ENCODE measurements at regions not wholly inside any gene's neighbourhood (a gene's known extent, or its start where the extent isn't known, plus 50 kb on each side); places are given as distances from the start of the nearest gene placed in this dataset.

DNA sequence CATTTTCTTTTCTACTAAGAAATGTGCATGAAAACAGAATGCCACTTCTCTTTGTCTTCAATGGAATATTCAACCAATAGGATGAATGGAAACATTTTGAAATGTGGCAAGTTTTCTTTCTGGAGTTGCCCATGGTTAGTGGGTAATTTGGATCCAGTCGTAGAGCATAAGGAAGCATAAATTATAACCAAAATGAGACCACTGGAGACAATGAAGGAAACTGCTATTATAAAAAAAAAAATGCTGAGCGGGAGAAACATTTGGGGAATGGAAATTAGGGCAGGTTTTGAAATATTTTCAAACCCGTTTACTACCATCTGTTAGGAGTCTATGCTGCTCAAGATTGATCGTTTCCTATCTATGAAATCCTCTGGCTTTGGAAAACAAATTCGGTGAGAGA is 182.9 kb upstream of the PRKCQ start:
- TF ChIP-seq, protein P1, sequence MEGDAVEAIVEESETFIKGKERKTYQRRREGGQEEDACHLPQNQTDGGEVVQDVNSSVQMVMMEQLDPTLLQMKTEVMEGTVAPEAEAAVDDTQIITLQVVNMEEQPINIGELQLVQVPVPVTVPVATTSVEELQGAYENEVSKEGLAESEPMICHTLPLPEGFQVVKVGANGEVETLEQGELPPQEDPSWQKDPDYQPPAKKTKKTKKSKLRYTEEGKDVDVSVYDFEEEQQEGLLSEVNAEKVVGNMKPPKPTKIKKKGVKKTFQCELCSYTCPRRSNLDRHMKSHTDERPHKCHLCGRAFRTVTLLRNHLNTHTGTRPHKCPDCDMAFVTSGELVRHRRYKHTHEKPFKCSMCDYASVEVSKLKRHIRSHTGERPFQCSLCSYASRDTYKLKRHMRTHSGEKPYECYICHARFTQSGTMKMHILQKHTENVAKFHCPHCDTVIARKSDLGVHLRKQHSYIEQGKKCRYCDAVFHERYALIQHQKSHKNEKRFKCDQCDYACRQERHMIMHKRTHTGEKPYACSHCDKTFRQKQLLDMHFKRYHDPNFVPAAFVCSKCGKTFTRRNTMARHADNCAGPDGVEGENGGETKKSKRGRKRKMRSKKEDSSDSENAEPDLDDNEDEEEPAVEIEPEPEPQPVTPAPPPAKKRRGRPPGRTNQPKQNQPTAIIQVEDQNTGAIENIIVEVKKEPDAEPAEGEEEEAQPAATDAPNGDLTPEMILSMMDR (IDR thresholded peaks at IDR 0.05): no peak
- no peak for TF ChIP-seq POLR2A (IDR thresholded peaks at IDR 0.05)

All from esophagus squamous epithelium (tissue), 4 donors.